ENCODE measurements at regions not wholly inside any gene's neighbourhood (a gene's known extent, or its start where the extent isn't known, plus 50 kb on each side); places are given as distances from the start of the nearest gene placed in this dataset.

DNA sequence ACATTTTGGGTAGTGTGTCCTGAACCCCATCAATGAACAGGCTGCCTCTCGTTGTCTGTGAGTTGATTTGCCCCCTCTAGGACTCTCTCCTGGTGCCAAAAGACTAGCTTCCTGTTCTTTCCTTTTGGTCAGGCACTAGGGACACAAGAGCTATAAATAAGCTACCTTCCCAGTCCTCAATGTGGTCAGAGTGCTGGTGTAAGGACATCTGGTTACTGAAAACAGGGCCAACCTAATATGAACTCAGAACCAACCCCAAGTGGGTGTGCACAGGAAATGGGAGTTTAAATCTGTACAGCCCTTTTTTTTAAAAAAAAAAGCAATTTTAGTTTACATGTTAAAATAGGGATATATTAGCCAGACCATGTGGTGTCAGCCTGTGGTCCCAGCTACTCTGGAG, 129.2 kb downstream of the ZIC5 start:
- peaks cover 5% of the 10 kb centered on the region for H3K4me1 Mint-ChIP-seq
- no peak overlapping the region for H3K4me3 Mint-ChIP-seq
- TF ChIP-seq, protein P1, sequence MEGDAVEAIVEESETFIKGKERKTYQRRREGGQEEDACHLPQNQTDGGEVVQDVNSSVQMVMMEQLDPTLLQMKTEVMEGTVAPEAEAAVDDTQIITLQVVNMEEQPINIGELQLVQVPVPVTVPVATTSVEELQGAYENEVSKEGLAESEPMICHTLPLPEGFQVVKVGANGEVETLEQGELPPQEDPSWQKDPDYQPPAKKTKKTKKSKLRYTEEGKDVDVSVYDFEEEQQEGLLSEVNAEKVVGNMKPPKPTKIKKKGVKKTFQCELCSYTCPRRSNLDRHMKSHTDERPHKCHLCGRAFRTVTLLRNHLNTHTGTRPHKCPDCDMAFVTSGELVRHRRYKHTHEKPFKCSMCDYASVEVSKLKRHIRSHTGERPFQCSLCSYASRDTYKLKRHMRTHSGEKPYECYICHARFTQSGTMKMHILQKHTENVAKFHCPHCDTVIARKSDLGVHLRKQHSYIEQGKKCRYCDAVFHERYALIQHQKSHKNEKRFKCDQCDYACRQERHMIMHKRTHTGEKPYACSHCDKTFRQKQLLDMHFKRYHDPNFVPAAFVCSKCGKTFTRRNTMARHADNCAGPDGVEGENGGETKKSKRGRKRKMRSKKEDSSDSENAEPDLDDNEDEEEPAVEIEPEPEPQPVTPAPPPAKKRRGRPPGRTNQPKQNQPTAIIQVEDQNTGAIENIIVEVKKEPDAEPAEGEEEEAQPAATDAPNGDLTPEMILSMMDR (conservative IDR thresholded peaks at IDR 0.05) = no peak
- no peak overlapping the region for H3K27ac Mint-ChIP-seq (ENCODE audit: unreplicated experiment)
- H3K36me3 Mint-ChIP-seq (ENCODE audit: low read depth) = no peaks in the 10 kb centered on the region
- H3K9me3 Mint-ChIP-seq = no peaks in the 10 kb centered on the region
- no peak for DNase-seq (ENCODE audit: low read depth, low spot score)
- peaks cover 9% of the 10 kb centered on the region for H3K27me3 Mint-ChIP-seq (ENCODE audit: low read depth)

DNA sequence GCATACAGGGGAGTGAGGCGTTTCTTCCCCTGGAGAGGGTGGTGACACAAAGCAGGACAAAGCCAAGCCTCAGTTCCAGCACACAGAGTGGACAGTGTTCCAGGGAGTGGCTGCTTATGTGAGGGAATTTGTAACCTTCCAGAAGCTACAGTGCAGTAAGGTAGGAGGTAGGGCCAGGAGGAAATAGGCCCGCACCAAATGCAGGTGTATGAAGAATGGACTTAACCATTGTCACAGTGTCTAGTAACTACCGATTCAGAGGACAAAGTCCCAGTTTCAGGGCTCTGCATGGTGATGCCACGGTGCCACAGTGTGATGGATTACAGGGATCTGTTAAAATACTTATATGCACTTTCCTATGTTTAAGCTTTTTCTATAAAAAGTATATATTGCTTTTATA, 135.3 kb downstream of the ZIC5 start:
- no peaks in the 10 kb centered on the region for H3K36me3 Mint-ChIP-seq (ENCODE audit: low read depth)
- no peak overlapping the region for H3K27ac Mint-ChIP-seq (ENCODE audit: unreplicated experiment)
- no peak overlapping the region for H3K4me3 Mint-ChIP-seq
- peaks cover 6% of the 10 kb centered on the region for H3K4me1 Mint-ChIP-seq
- no peak for DNase-seq (ENCODE audit: low read depth, low spot score)
- TF ChIP-seq, protein P1 (conservative IDR thresholded peaks at IDR 0.05) = no peak
- H3K27me3 Mint-ChIP-seq (ENCODE audit: low read depth) = no peaks in the 10 kb centered on the region
- H3K9me3 Mint-ChIP-seq = no peaks in the 10 kb centered on the region

DNA sequence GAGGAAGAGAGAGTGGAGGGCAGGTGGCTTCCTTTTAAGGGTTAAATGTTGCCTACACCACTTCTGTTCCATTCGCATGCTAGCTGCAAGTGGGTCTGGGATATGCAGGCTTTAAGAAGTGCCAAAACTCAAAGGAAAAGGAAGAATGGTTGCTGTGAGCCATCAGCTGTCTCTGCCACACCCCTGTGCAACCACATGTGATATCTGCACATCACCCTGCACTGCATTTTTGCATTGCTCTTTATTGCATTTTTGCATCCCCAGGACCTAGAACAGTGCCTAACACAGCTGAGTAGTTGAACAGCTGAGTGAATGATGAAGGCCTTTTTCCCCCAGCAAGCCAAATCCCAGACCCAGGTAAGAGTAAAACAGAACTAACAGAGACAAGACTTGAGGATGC, 136.1 kb downstream of the ZIC5 start:
- H3K4me3 Mint-ChIP-seq = no peak overlapping the region
- no peaks in the 10 kb centered on the region for H3K27me3 Mint-ChIP-seq (ENCODE audit: low read depth)
- H3K27ac Mint-ChIP-seq (ENCODE audit: unreplicated experiment) = no peak overlapping the region
- DNase-seq (ENCODE audit: low read depth, low spot score) = no peak
- TF ChIP-seq, protein P1 (conservative IDR thresholded peaks at IDR 0.05) = no peak
- no peaks in the 10 kb centered on the region for H3K36me3 Mint-ChIP-seq (ENCODE audit: low read depth)
- H3K4me1 Mint-ChIP-seq = peaks cover 6% of the 10 kb centered on the region
- no peaks in the 10 kb centered on the region for H3K9me3 Mint-ChIP-seq

DNA sequence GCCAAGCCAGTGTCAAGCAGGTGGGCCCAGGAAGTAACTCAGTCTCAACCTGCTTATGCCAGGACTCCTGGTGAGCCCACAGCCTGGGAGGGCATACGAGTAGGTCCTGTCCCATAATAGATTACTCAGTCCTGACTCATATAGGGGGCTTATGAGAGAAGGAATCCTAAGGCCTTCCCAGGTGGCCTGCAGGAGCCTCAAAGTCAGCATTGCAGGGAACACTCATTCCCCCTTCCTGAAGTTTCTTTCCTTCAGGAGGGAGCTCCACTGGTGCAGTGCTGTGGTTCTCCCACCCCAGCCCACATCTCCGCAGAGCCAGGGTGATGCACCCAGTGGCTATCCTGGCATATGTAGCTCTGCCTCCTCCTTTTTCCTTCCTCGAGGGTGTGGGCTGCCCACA, 137.3 kb downstream of the ZIC5 start:
- DNase-seq (ENCODE audit: low read depth, low spot score) = no peak
- Mint-ChIP-seq H3K4me3 (no peak overlapping the region), H3K36me3 (ENCODE audit: low read depth) (no peaks in the 10 kb centered on the region), H3K9me3 (no peaks in the 10 kb centered on the region), H3K4me1 (peaks cover 6% of the 10 kb centered on the region), H3K27ac (ENCODE audit: unreplicated experiment) (no peak overlapping the region), H3K27me3 (ENCODE audit: low read depth) (no peaks in the 10 kb centered on the region)
- TF ChIP-seq, protein P1 (conservative IDR thresholded peaks at IDR 0.05) = no peak

DNA sequence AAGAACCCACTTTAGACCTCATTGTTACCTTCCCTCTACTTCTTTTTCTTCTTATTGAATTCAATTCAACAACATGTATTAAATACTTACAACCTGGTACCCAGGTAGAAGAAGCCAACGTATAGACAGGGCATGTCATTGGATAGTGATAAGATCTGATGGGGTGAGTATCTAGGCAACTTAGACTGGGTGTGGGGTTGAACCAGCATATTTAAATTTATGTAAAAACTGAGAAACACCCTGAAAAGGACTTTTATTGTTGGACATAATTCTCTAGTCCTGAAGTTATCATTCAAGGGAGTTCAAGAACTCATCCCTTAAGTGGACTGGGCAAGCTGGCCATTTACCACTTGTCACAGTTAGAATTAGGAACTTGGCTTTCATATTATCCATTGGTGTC, 139.2 kb downstream of the ZIC5 start:
- H3K4me1 Mint-ChIP-seq = peaks cover 6% of the 10 kb centered on the region
- H3K4me3 Mint-ChIP-seq = no peak overlapping the region
- TF ChIP-seq, protein P1 (conservative IDR thresholded peaks at IDR 0.05) = no peak
- H3K27ac Mint-ChIP-seq (ENCODE audit: unreplicated experiment) = no peak overlapping the region
- no peaks in the 10 kb centered on the region for H3K27me3 Mint-ChIP-seq (ENCODE audit: low read depth)
- H3K9me3 Mint-ChIP-seq = no peaks in the 10 kb centered on the region
- H3K36me3 Mint-ChIP-seq (ENCODE audit: low read depth) = no peaks in the 10 kb centered on the region
- no peak for DNase-seq (ENCODE audit: low read depth, low spot score)

DNA sequence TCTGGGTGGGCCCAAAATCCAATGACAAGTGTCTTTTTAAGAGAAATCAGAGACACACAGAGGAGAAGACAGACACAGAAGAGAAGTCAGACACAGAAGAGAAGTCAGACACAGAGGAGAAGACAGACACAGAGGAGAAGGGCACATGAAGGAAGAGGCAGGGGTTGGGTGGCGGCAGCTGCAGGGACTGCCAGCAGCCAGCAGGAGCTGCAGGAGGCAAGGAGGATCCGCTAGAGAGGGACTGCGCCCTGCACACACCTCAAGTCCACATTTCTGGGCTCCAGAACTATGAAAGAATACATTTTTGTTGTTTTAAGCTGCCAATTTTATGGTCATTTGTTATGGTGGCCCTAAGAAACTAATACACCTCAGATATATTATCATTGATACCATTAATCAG, 140.6 kb downstream of the ZIC5 start:
- Mint-ChIP-seq H3K4me3 (no peak overlapping the region), H3K4me1 (peaks cover 6% of the 10 kb centered on the region), H3K36me3 (ENCODE audit: low read depth) (no peaks in the 10 kb centered on the region), H3K27ac (ENCODE audit: unreplicated experiment) (no peak overlapping the region), H3K9me3 (no peaks in the 10 kb centered on the region), H3K27me3 (ENCODE audit: low read depth) (no peaks in the 10 kb centered on the region)
- TF ChIP-seq, protein P1 (conservative IDR thresholded peaks at IDR 0.05) = no peak
- DNase-seq (ENCODE audit: low read depth, low spot score) = no peak
